Spleen (tissue), 7 donors: ENCODE measurements at regions not wholly inside any gene's neighbourhood (a gene's known extent, or its start where the extent isn't known, plus 50 kb on each side); places are given as distances from the start of the nearest gene placed in this dataset.

ENCODE experiments used
- CTCF ChIP-seq, 11 experiments: fragments of 200-600 bp in 7 of 11; fragments of 450-650 bp in 4 of 11; sonication (generic) in 4 of 11; IDR thresholded peaks in 8 of 11; conservative IDR thresholded peaks in 3 of 11; 1 replicate in 7 of 11; 2 replicates in 4 of 11; pipeline versions ENCODE4 v1.4.0 to v1.8.0; 2016 to 2021; ENCODE audit warnings: antibody characterized with exemption in 11 of 11, inconsistent platforms in 4 of 11, mild to moderate bottlenecking in 1 of 11
- POLR2A ChIP-seq, 3 donors: fragments of 450-650 bp; IDR thresholded peaks; one replicate each; pipeline ENCODE4 v1.5.1; 2017; ENCODE audit warnings: antibody characterized with exemption in 3 of 3, mild to moderate bottlenecking in 1 of 3
- POLR2AphosphoS5 ChIP-seq, 3 donors: sonication (generic); formaldehyde crosslinking; IDR thresholded peaks; one replicate each; pipeline ENCODE4 v1.5.1; 2017; ENCODE audit warnings: antibody characterized with exemption in 3 of 3
- donor health status: DM: no; HTN: no; CAD: no; lungs with moderate emphysema.
- donor health status: DM: no; HTN: no; CAD: no.
- donor health status: DM: no; HTN: no; CAD: no.

- no peak for TF ChIP-seq POLR2AphosphoS5 (IDR thresholded peaks at IDR 0.05)
- TF ChIP-seq CTCF (IDR thresholded peaks at IDR 0.05 in 8 of 11, conservative IDR thresholded peaks at IDR 0.05 in 3 of 11) = no peak
- no peak for TF ChIP-seq POLR2A (IDR thresholded peaks at IDR 0.05)
Measured at GRCh38 chr9:134550584-134550983, 91.0 kb upstream of the COL5A1 start.
